ENCODE measurements at regions not wholly inside any gene's neighbourhood (a gene's known extent, or its start where the extent isn't known, plus 50 kb on each side); places are given as distances from the start of the nearest gene placed in this dataset.

GRCh38 chr3:70854108-70854507 lies 541.7 kb upstream of the MDFIC2 start:
- POLR2A ChIA-PET, result no interaction called here
- CTCF ChIA-PET, result interaction anchor here (0.9 to 1.5 kb wide), 4 partner anchors 16 to 733 kb away, joined by 3 to 4 read pairs (median 3); no protein-coding TSS in a partner anchor
- no peak for TF ChIP-seq CTCF (IDR thresholded peaks at IDR 0.05; ENCODE audit: control extremely low read depth, extremely low read depth, low read depth, missing control alignments)
- no peak for DNase-seq (ENCODE audit: extremely low spot score)

GRCh38 chr3:70853161-70853944 lies 540.9 kb upstream of the MDFIC2 start:
- no peak for TF ChIP-seq CTCF (IDR thresholded peaks at IDR 0.05; ENCODE audit: control extremely low read depth, extremely low read depth, low read depth, missing control alignments)
- DNase-seq (ENCODE audit: extremely low spot score), result no peak
- POLR2A ChIA-PET, result no interaction called here
- CTCF ChIA-PET, result interaction anchor here (0.9 to 1.5 kb wide), 5 partner anchors 13 to 734 kb away, joined by 3 to 4 read pairs (median 3); no protein-coding TSS in a partner anchor

GRCh38 chr3:70849911-70850699 lies 537.7 kb upstream of the MDFIC2 start:
- no peak for TF ChIP-seq CTCF (IDR thresholded peaks at IDR 0.05; ENCODE audit: control extremely low read depth, extremely low read depth, low read depth, missing control alignments)
- CTCF ChIA-PET, result interaction anchor here (1.2 kb wide), 1 partner anchor 10 kb away, joined by 3 read pairs; no protein-coding TSS in a partner anchor
- POLR2A ChIA-PET, result no interaction called here
- DNase-seq (ENCODE audit: extremely low spot score), result no peak

DNA sequence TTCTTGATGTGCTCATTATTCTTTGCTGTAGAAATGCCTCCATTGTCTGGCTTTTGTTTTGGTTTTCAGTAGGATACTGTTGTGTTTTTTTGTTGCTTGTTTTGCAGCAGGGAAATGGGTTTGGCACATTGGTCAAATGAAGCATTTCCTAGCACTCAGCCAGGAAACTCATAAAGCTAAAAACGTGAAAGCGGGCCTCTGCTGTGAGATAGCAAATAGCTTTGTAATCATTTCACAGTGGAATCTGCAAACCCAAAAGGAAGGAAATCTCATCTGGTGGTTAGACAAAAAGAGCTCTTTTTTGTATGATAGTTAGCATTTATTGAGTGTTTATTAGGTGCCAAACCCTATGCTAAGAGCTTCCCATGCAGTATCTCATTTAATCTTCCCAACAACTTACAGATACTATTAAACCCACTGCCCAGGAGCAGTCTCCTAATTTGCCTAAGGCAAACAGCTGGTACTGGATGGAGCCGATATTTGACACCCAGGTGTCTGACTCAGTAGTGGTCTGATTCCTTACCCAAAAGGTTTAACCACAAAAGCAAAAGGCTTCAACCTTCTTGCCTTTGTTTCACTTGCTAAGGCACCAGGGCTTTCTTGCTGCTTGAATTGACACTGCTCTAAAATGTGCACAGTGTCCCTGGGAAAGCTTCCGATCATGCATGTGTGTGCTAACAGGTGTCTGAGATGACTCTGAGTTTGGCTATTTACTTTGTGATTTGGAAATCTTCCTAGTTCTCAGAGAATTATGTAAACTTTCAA lies 527.9 kb upstream of the MDFIC2 start:
- TF ChIP-seq CTCF (IDR thresholded peaks at IDR 0.05; ENCODE audit: control extremely low read depth, extremely low read depth, low read depth, missing control alignments), result no peak
- POLR2A ChIA-PET, result no interaction called here
- CTCF ChIA-PET, result interaction anchor here (0.9 to 1.6 kb wide), 2 partner anchors 10 to 13 kb away, joined by 3 read pairs; no protein-coding TSS in a partner anchor
- no peak for DNase-seq (ENCODE audit: extremely low spot score)

- no peak for DNase-seq (ENCODE audit: extremely low spot score)
- ChIA-PET POLR2A (no interaction called here), CTCF (interaction anchor here (1.0 to 1.1 kb wide), 2 partner anchors 21 to 174 kb away, joined by 3 read pairs; no protein-coding TSS in a partner anchor)
- TF ChIP-seq CTCF (IDR thresholded peaks at IDR 0.05; ENCODE audit: control extremely low read depth, extremely low read depth, low read depth, missing control alignments), result no peak
Observed at GRCh38 chr3:70833239-70833960, 521.0 kb upstream of the MDFIC2 start.
